Kidney glomerular epithelial cell (primary cell): ENCODE measurements at regions not wholly inside any gene's neighbourhood (a gene's known extent, or its start where the extent isn't known, plus 50 kb on each side); places are given as distances from the start of the nearest gene placed in this dataset.

Source experiments
- DNase-seq: peaks from one replicate; lab custom pipeline; 2025; lab: John Stamatoyannopoulos, UW

GRCh38 chr1:38456531-38456876, 403.1 kb downstream of the RRAGC start:
- DNase-seq, result no peak

GRCh38 chr1:38455829-38456530, 403.6 kb downstream of the RRAGC start:
- DNase-seq, result no peak

- no peak for DNase-seq
Observed at GRCh38 chr1:38454749-38455441, 404.7 kb downstream of the RRAGC start.

GRCh38 chr1:38454236-38454635, 405.3 kb downstream of the RRAGC start:
- no peak for DNase-seq

GRCh38 chr1:38452246-38452645, 405.7 kb upstream of the POU3F1 start:
- DNase-seq, result no peak

- DNase-seq, result peak; percentile 12
Observed at GRCh38 chr1:38451541-38451993, 405.0 kb upstream of the POU3F1 start.

- DNase-seq, result no peak
Observed at GRCh38 chr1:38448893-38449292, 402.3 kb upstream of the POU3F1 start.

- DNase-seq, result no peak
Observed at GRCh38 chr1:38446936-38447335, 400.3 kb upstream of the POU3F1 start.

- peak; percentile 10 for DNase-seq
Observed at GRCh38 chr1:38444770-38445442, 398.3 kb upstream of the POU3F1 start.

GRCh38 chr1:38444311-38444710, 397.7 kb upstream of the POU3F1 start:
- peak; percentile 20 for DNase-seq

- DNase-seq, result no peak
Observed at GRCh38 chr1:38440402-38440801, 393.8 kb upstream of the POU3F1 start.

GRCh38 chr1:38436749-38437148, 390.2 kb upstream of the POU3F1 start:
- DNase-seq, result no peak

GRCh38 chr1:38436006-38436405, 389.4 kb upstream of the POU3F1 start:
- no peak for DNase-seq

GRCh38 chr1:38433084-38433722, 386.6 kb upstream of the POU3F1 start:
- no peak for DNase-seq

- no peak for DNase-seq
Observed at GRCh38 chr1:38431535-38432376, 385.2 kb upstream of the POU3F1 start.

GRCh38 chr1:38430949-38431348, 384.4 kb upstream of the POU3F1 start:
- no peak for DNase-seq

GRCh38 chr1:38424677-38425076, 378.1 kb upstream of the POU3F1 start:
- DNase-seq, result no peak

- DNase-seq, result no peak
Observed at GRCh38 chr1:38420666-38421065, 374.1 kb upstream of the POU3F1 start.

GRCh38 chr1:38418195-38419030, 371.8 kb upstream of the POU3F1 start:
- DNase-seq, result peak; percentile 81

GRCh38 chr1:38403667-38404066, 357.1 kb upstream of the POU3F1 start:
- no peak for DNase-seq
